ENCODE measurements at regions not wholly inside any gene's neighbourhood (a gene's known extent, or its start where the extent isn't known, plus 50 kb on each side); places are given as distances from the start of the nearest gene placed in this dataset.
"Not testable (repeated sequence)": the region's sequence is repeated elsewhere in the genome, so short reads cannot be mapped to it uniquely, and the experiment has no call there.

GRCh38 chr16:87216841-87217275 is 100.3 kb downstream of the C16orf95 start:
- DNase-seq (ENCODE audit: low read depth in 2 of 2) = peak in 1 of 2 donors; percentile 51

GRCh38 chr16:87217802-87218201 is 99.4 kb downstream of the C16orf95 start:
- DNase-seq (ENCODE audit: low read depth in 2 of 2) = not testable (repeated sequence)

GRCh38 chr16:87218281-87219055 is 98.7 kb downstream of the C16orf95 start:
- DNase-seq (ENCODE audit: low read depth in 2 of 2) = no peak

GRCh38 chr16:87219287-87219909 is 97.8 kb downstream of the C16orf95 start:
- DNase-seq (ENCODE audit: low read depth in 2 of 2) = no peak

GRCh38 chr16:87221633-87222032 is 95.6 kb downstream of the C16orf95 start:
- no peak for DNase-seq (ENCODE audit: low read depth in 2 of 2)

- no peak for DNase-seq (ENCODE audit: low read depth in 2 of 2)
Measured at GRCh38 chr16:87222335-87222734, 94.9 kb downstream of the C16orf95 start.

- no peak for DNase-seq (ENCODE audit: low read depth in 2 of 2)
Measured at GRCh38 chr16:87223656-87224248, 93.4 kb downstream of the C16orf95 start.

GRCh38 chr16:87226926-87227295 is 90.3 kb downstream of the C16orf95 start:
- no peak for DNase-seq (ENCODE audit: low read depth in 2 of 2)

- no peak for DNase-seq (ENCODE audit: low read depth in 2 of 2)
Measured at GRCh38 chr16:87227296-87227951, 89.8 kb downstream of the C16orf95 start.

GRCh38 chr16:87228363-87228762 is 88.8 kb downstream of the C16orf95 start:
- DNase-seq (ENCODE audit: low read depth in 2 of 2) = no peak

GRCh38 chr16:87229230-87230188 is 87.7 kb downstream of the C16orf95 start:
- DNase-seq (ENCODE audit: low read depth in 2 of 2) = peak in 1 of 2 donors; percentile 8

- no peak for DNase-seq (ENCODE audit: low read depth in 2 of 2)
Measured at GRCh38 chr16:87230571-87230970, 86.6 kb downstream of the C16orf95 start.

- DNase-seq (ENCODE audit: low read depth in 2 of 2) = no peak
Measured at GRCh38 chr16:87231295-87231694, 85.9 kb downstream of the C16orf95 start.

GRCh38 chr16:87231911-87232310 is 85.3 kb downstream of the C16orf95 start:
- DNase-seq (ENCODE audit: low read depth in 2 of 2) = no peak

- peak in 1 of 2 donors; percentile 49 for DNase-seq (ENCODE audit: low read depth in 2 of 2)
Measured at GRCh38 chr16:87233928-87234327, 83.3 kb downstream of the C16orf95 start.

GRCh38 chr16:87234601-87235000 is 82.6 kb downstream of the C16orf95 start:
- no peak for DNase-seq (ENCODE audit: low read depth in 2 of 2)

- no peak for DNase-seq (ENCODE audit: low read depth in 2 of 2)
Measured at GRCh38 chr16:87235810-87236515, 81.2 kb downstream of the C16orf95 start.

- no peak for DNase-seq (ENCODE audit: low read depth in 2 of 2)
Measured at GRCh38 chr16:87236516-87237115, 80.6 kb downstream of the C16orf95 start.

GRCh38 chr16:87238361-87238715 is 78.9 kb downstream of the C16orf95 start:
- no peak for DNase-seq (ENCODE audit: low read depth in 2 of 2)

GRCh38 chr16:87239545-87239944 is 77.6 kb downstream of the C16orf95 start:
- DNase-seq (ENCODE audit: low read depth in 2 of 2) = no peak
